Mammary epithelial cell (primary cell): ENCODE measurements at regions not wholly inside any gene's neighbourhood (a gene's known extent, or its start where the extent isn't known, plus 50 kb on each side); places are given as distances from the start of the nearest gene placed in this dataset.
"Not testable (repeated sequence)": the region's sequence is repeated elsewhere in the genome, so short reads cannot be mapped to it uniquely, and the experiment has no call there.

ENCODE experiments used
- EZH2 ChIP-seq: IDR thresholded peaks from 2 replicates; pipeline ENCODE4 v1.6.1; 2012; ENCODE audit warnings: low read length, inconsistent platforms, borderline replicate concordance
- TF ChIP-seq, protein P1 (sequence below), 2 donors: IDR thresholded peaks in 1 of 2; conservative IDR thresholded peaks in 1 of 2; 2 replicates each; pipeline ENCODE4 v1.5.1; 2011 to 2012; ENCODE audit warnings: inconsistent platforms in 2 of 2, low read length in 2 of 2, mild to moderate bottlenecking in 2 of 2, control low read depth in 1 of 2, low read depth in 1 of 2; ENCODE audit not compliant: insufficient read depth in 1 of 2; ENCODE audit errors: extremely low read depth in 1 of 2

DNA sequence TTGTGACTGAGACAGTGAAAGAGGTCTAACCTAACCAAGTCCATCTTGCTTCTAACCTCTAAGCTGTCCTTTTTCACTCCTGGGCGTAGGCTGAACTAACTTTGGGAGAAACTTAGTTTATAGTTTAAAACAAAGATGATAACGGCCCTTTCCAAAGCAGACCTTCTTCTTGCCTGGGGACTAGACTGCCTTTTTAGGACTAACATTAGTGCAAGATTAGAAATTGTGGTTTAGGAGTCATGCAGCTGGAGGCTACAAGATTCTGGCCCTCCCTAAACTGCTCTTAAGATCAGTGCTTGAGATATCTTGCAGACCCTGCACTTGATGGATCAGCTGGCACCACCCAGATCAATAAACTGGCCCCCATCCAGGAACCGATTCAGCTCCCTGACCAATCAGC lies 130.9 kb downstream of the ARSF start:
- TF ChIP-seq, protein P1, sequence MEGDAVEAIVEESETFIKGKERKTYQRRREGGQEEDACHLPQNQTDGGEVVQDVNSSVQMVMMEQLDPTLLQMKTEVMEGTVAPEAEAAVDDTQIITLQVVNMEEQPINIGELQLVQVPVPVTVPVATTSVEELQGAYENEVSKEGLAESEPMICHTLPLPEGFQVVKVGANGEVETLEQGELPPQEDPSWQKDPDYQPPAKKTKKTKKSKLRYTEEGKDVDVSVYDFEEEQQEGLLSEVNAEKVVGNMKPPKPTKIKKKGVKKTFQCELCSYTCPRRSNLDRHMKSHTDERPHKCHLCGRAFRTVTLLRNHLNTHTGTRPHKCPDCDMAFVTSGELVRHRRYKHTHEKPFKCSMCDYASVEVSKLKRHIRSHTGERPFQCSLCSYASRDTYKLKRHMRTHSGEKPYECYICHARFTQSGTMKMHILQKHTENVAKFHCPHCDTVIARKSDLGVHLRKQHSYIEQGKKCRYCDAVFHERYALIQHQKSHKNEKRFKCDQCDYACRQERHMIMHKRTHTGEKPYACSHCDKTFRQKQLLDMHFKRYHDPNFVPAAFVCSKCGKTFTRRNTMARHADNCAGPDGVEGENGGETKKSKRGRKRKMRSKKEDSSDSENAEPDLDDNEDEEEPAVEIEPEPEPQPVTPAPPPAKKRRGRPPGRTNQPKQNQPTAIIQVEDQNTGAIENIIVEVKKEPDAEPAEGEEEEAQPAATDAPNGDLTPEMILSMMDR (conservative IDR thresholded peaks at IDR 0.05 in 1 of 2, IDR thresholded peaks at IDR 0.05 in 1 of 2; ENCODE audit: extremely low read depth in 1 of 2, insufficient read depth in 1 of 2, low read depth in 1 of 2, low read length in 2 of 2) = not testable (repeated sequence)
- TF ChIP-seq EZH2 = not testable (repeated sequence)
